Mesothelial cell of epicardium (in vitro differentiated cells): ENCODE measurements at regions not wholly inside any gene's neighbourhood (a gene's known extent, or its start where the extent isn't known, plus 50 kb on each side); places are given as distances from the start of the nearest gene placed in this dataset.

Source experiments
- DNase-seq, 2 experiments: peaks; one replicate each; pipeline ENCODE4 v3.0.0; 2021; ENCODE audit warnings: low spot score in 2 of 2; ENCODE audit not compliant: unreplicated experiment in 2 of 2
- H3K27ac Mint-ChIP-seq: 2 replicates; pipeline ENCODE4 v1.8.0; 2021; ENCODE audit warnings: mixed read lengths
- H3K27me3 Mint-ChIP-seq: 2 replicates; pipeline ENCODE4 v1.8.0; 2021; ENCODE audit warnings: low read depth, mixed read lengths
- H3K36me3 Mint-ChIP-seq: 2 replicates; pipeline ENCODE4 v1.8.0; 2021; ENCODE audit warnings: mixed read lengths
- H3K4me1 Mint-ChIP-seq: 2 replicates; pipeline ENCODE4 v1.8.0; 2021; ENCODE audit warnings: mixed read lengths
- H3K4me3 Mint-ChIP-seq: 2 replicates; pipeline ENCODE4 v1.8.0; 2021; ENCODE audit warnings: mild to moderate bottlenecking, moderate library complexity, mixed read lengths
- H3K9me3 Mint-ChIP-seq: 2 replicates; pipeline ENCODE4 v1.8.0; 2021; ENCODE audit warnings: mixed read lengths
- CTCF ChIP-seq: fragments of 200-600 bp; sonication (generic); IDR thresholded peaks from one replicate; pipeline ENCODE4 v1.5.0; 2021; ENCODE audit warnings: antibody characterized with exemption; ENCODE audit not compliant: unreplicated experiment

GRCh38 chr15:37872661-37873060 is 61.8 kb upstream of the TMCO5A start:
- Mint-ChIP-seq H3K9me3 (no peaks in the 10 kb centered on the region), H3K4me1 (peaks cover 21% of the 10 kb centered on the region), H3K4me3 (no peak overlapping the region), H3K36me3 (no peaks in the 10 kb centered on the region), H3K27me3 (no peaks in the 10 kb centered on the region), H3K27ac (peak overlapping the region; percentile 22)
- no peak for DNase-seq
- no peak for TF ChIP-seq CTCF

GRCh38 chr15:37873336-37873735 is 61.1 kb upstream of the TMCO5A start:
- Mint-ChIP-seq H3K4me3 (no peak overlapping the region), H3K27ac (no peak overlapping the region), H3K27me3 (no peaks in the 10 kb centered on the region), H3K4me1 (peaks cover 27% of the 10 kb centered on the region), H3K9me3 (no peaks in the 10 kb centered on the region), H3K36me3 (no peaks in the 10 kb centered on the region)
- no peak for DNase-seq
- no peak for TF ChIP-seq CTCF

- TF ChIP-seq CTCF = no peak
- no peak for DNase-seq
- peaks cover 52% of the 10 kb centered on the region for H3K4me1 Mint-ChIP-seq
- H3K27me3 Mint-ChIP-seq = no peaks in the 10 kb centered on the region
- no peaks in the 10 kb centered on the region for H3K9me3 Mint-ChIP-seq
- no peaks in the 10 kb centered on the region for H3K36me3 Mint-ChIP-seq
- no peak overlapping the region for H3K4me3 Mint-ChIP-seq
- peak overlapping the region; percentile 91 for H3K27ac Mint-ChIP-seq
Observed at GRCh38 chr15:37876900-37877299, 57.5 kb upstream of the TMCO5A start.

- no peak for DNase-seq
- Mint-ChIP-seq H3K36me3 (no peaks in the 10 kb centered on the region), H3K27ac (peak overlapping the region; percentile 91), H3K4me1 (peaks cover 56% of the 10 kb centered on the region), H3K9me3 (no peaks in the 10 kb centered on the region), H3K27me3 (no peaks in the 10 kb centered on the region), H3K4me3 (no peak overlapping the region)
- TF ChIP-seq CTCF = no peak
Observed at GRCh38 chr15:37877851-37878741, 56.3 kb upstream of the TMCO5A start.

GRCh38 chr15:37880009-37880834 is 54.2 kb upstream of the TMCO5A start:
- no peaks in the 10 kb centered on the region for H3K9me3 Mint-ChIP-seq
- TF ChIP-seq CTCF = peak; percentile 86
- peak overlapping the region; percentile 6 for H3K4me3 Mint-ChIP-seq
- no peaks in the 10 kb centered on the region for H3K36me3 Mint-ChIP-seq
- no peak for DNase-seq
- peaks cover 68% of the 10 kb centered on the region for H3K4me1 Mint-ChIP-seq
- peak overlapping the region; percentile 77 for H3K27ac Mint-ChIP-seq
- no peaks in the 10 kb centered on the region for H3K27me3 Mint-ChIP-seq
